Stimulated activated CD4-positive, alpha-beta T cell treated with anti-CD3 and anti-CD28 coated beads, Interleukin-2, amount 100 ng/mL, for 4 hours (primary cell): ENCODE measurements at regions not wholly inside any gene's neighbourhood (a gene's known extent, or its start where the extent isn't known, plus 50 kb on each side); places are given as distances from the start of the nearest gene placed in this dataset.

Experiments used
- DNase-seq: peaks from one replicate; pipeline ENCODE4 v3.0.0-alpha.2; 2020; ENCODE audit warnings: low read depth

DNA sequence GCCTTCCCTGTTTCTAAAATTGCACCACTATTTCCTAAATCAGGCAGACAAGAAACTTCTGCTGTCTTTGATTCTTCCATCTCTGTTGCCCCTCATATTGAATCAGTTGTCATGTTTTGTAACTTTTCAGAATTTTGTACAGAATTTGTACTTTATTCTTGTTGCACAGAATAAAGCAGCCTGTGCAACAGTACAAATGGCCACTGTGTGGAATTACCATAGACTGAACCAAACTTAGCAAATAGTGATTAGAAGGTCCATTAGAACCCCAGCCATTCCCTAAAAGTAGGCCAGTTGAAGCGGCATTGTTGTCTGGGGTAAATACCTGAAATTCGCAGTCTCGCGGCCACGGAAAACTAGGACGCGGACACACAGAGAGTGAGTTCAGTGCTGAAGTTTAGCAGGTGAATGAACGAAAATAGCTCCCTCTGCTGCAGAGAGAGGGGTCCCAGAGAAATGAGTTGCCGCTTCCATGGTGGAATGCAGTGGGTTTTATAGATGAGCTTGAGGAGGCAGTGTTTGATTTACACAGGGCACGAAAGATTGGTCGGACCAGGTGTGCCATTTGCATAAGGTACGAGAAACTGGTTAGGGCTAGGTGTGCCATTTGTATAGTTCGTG lies 71.8 kb downstream of the C4orf33 start:
- no peak for DNase-seq

DNA sequence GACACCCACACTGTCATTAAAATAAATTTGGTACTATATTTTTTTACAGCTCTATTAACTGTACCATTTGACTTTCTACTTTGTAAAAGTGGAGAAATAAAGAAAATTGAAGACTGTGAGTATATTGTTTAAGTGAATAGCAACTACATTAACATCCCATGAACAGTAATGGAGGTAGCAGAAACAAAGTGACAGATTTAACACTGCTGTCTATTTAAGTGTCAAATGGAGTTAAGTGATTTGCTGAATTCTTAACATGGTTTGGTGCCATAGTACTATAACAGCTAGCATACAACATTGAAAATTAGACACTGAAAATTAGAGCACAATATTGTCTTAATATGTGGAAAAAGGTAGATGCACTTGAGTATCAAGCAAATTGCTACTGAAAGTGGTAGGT lies 76.2 kb downstream of the C4orf33 start:
- no peak for DNase-seq

DNA sequence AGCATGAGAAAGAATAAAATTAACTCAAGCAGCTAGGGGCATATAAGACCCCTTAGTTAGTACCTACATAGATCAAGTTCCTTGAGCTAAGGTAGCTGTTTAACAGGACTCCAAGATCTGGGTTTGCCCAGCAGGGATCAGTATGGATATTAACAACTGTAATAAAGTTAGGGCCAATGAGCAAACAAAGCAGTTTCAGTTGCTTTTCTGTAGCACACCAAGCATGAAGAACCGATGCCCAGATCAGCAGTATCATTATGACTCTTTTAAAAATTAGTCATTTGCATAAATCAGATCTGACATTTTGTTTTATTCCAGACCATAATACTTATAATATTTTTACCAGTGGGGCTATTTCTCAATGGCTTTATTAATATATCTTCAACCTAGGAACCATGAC lies 80.9 kb downstream of the C4orf33 start:
- no peak for DNase-seq

DNA sequence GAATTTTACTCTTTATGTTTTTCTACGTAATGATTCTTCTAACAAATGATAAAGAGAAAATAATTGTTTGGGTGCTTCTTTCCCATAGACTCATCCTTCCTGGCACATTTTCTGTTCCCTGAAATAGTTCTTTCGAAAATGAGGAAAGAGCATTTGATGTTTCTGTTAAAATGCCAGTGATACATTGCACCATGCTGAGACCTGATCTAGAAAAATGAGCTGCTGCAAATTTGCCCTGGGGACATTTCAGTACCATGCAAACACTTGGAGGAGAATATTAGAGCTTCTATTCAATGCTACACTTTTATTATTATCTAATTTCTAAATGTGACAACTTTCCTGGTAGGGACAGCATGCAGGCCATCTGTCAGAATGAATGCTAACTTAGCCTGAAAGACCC lies 83.3 kb downstream of the C4orf33 start:
- DNase-seq, result no peak

DNA sequence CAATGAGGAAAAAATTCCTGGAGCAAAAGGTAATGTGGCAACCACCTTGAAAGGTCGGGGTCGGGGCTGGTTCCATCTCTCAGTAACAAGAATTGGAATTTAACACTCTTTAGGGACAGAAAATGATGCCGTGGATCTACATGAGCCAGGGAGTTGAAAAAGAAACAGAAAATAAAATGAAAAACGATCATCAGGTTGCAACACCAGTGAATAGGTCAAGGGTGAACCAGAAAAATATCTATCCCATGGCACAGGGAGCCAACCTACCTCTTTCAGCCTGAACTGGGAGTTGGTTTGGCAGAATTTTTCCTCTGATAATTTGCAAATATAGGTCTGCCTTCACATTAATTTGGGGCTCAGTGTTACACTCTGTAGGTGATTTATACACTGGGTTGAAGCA lies 93.7 kb downstream of the C4orf33 start:
- DNase-seq, result no peak

DNA sequence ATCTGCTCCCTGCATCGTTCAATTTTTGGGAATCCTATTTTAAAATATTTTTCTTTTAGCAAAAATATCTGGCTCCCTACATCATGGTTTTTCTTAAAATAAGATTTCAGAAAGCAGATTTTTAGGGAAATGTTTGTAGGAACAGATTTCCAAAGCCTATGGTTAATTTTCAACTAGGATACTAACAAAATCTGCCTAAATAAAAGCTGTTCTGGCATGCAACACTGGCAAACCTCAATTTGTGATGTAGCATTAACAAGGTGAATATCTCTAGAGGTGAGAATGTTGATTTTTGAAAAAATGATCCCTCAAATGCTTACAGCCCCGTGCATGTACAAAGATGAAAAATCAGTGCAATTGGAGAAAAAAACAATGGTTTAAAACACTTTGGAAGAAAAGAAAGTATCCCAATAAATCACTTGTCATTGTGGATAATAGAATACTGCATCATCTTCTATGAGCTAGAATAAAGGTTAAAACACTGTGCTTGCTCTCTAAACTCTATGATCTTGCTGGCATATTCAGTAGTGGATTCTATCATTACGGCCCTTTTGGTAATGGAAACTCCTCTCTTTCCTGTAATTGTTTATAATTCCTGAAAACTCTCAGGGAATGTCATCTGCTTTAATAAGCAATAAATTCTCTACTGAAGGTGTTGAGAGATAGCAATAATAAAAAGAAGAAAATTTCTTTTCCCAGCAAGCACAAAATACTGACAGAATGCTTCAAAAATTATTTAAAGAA lies 97.6 kb downstream of the C4orf33 start:
- DNase-seq, result no peak

DNA sequence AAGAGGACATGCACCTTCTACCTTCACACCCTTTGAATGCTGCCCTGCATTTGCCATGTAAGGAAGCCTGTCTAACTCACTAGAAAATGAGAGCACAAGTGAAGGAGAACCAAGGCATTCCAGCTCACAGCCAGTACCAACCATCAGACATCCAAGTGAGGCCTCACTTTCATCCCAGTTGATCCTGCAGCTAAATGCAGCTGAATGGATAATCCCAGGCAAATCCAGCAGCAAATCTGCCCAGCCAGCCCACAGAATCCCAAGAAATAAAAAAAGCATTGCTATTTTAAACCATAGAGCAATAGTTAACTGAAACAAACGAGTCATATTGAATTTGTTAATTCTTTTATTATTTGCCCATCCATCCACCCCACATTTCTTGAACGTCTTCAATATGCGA lies 112.5 kb downstream of the C4orf33 start:
- DNase-seq, result no peak

DNA sequence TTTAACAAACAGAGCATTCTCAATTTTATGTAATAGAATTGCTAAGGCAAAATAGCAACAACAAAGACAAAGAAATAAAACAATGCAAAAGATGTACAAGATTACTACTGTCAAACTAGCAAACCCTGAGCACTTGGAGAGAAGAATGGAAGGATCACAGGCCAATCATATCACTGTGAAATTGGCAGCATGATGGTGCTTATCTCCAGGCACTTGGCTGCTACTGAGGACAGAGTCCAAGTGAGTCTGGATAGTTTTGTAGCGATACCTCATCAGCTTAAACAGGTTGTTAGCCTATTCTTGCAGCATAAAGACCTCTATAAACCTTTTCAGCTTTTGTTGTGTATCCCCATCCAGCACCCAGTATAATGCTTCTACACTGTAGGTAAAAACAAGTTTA lies 117.7 kb downstream of the C4orf33 start:
- DNase-seq, result no peak

DNA sequence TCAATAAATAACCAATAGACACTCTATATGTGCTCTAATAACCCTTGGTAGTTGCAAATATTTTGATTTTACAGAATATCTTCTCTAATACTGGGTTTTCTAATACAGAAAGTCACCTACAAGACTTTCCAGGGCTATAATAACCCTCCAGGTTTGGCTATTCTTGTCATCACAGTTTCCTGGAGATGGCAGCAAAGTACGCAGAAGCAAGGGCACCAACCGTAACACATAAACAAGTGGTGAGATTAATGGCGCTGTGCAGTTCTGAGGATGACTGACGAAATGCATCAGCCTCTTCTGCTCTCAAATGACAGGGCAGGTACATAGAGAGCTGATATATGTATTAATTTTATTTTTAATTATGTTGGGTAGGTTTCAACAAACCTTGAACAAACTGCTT lies 122.4 kb downstream of the C4orf33 start:
- DNase-seq, result no peak

DNA sequence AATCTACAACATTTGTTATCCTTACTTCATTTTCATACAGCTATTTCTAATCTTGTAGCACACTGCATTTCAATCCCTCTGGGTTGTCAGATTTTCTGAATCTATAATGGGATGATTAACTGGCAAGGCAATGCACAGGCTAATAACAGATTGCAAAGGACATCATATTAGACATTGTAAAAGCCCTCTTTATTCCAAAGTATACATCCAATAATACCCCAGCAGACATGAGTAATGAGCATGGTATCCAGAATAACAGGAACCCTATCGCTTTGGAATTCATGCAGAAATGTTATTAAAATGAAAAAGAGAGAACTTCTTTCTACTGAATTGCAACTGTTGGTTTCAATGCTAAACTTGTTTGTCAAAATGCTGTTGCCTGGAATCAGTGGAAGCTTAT lies 122.9 kb downstream of the C4orf33 start:
- no peak for DNase-seq

DNA sequence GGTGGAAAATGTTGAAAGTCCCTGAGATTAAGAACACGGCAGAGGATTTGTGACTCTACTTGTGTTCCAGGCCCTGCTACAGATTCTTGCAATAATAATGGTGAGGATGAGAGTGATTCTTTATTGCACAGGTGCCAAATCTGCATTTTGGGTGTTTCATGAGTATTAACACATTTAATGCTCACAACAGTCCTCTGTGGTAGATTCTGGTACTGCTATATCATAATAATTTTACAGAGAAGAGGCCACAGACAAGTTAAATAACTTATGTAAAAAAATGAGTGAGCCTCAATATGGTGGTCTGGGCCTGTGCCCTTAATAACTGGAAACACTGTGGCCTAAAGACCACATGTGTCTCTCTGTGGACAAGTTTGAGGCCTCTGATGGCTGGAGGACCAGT lies 124.3 kb downstream of the C4orf33 start:
- no peak for DNase-seq

DNA sequence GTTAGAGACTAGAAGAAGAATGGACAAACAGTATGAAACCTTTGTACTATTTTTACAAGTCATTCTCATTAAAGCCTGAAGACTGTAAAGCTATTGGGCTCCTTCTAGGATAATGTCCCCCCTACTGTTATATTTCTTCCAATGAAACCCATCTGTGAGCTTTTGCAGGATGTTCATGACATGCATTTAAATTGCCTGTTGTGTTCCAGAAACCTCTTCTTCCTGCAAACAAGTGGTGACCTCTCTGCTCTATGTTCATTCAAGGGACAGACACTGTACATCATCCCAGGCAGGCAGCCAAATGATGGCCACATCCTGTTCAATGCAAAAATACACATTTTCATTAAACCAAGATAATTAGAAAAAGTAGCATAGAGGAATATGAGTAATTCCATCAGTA lies 128.0 kb downstream of the C4orf33 start:
- no peak for DNase-seq

DNA sequence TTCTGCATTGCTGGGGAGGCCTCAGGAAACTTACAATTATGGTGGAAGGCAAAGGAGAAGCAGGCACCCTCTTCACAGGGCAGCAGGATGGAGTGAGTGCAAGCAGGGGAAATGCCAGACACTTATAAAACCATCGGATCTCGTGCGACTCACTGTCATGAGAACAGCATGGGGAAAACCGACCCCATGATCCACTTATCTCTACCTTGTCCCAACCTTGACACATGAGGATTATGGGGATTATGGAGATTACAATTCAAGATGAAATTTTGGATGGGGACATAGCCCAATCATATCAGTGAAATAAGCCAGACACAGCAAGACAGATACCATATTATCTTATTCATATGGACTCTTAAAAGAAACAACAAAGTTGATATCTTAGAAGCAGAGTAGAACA lies 134.9 kb downstream of the C4orf33 start:
- no peak for DNase-seq

DNA sequence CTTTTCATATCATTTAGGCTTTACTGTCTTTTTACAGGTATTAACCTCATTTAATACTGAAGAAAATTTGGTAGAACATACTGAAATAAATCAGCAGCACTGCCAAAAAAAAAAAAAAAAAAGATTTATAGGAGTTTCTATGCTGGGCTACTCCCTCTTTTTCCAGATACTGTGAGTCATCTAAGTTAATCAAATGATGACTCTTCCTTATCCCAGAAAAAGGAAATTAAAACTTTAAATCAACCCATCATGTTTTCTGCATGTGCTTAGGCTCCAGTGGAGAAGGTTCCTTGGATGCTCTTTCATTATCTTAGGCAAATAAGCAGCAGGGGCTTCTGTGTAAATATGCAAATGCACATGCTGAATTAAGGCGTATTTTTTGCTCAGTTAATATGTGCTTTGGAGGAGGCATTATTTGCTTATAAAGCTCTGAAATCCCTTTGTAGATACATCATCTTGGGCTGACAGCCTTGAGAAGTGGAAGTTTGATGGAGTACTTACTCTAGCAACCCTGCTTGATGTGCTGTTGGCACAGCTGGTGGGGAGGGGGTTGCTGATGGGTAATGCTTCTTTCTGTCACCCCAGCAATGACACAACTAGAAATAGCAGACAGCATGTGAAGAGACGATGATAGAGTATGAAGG lies 136.1 kb downstream of the C4orf33 start:
- no peak for DNase-seq

DNA sequence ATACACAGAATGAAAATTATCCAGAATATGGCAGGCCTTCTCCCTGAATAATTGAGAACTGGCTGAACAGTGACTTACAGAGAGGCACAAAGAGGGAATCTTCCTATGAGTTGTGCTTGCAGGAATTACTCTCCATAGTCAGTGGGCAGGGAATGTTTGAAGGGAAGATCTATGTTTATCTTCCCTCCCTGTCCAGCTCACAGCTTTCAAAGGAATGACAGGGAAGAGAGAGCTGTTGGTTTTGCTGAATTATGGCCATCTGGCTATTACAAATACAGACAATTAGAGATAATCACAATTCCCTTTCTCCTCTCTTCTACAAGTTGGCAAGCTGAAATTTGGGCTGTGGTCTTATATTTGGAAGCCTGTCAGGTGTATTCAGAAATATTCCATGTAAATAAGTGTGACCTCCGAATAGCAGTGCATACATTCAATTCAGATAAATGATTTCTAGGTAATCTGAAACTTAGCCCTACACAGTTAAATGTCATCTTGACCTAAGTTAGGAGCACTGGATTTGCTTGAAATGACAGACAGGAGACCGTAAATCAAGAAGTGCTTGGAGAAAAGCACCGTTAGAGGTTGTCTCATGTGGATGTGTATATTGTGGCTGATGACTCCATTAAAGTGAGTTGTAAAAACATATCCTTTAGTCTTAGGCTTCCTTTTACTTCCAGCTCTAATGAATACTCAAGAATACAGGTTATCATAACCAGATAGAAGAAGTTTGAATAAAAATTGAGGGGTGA lies 136.8 kb downstream of the C4orf33 start:
- no peak for DNase-seq

DNA sequence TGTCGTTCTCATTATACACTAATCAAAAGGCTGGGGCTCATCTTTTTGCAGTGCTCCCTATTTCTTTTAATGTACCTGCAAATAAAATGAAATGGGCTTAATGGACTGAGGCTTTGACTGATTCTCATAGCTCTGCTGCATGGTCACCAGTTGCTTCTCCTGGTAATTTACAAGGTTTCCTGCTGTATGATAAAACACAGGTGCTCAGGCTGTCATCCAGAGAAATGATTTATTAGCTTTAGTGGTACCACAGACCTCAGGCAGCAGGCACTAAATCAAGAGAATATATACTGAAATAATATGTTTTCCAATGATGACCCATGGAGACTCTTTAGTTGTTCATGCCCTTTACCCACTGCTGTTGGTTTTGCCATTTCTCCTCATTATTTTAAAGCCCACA lies 137.7 kb downstream of the C4orf33 start:
- no peak for DNase-seq

DNA sequence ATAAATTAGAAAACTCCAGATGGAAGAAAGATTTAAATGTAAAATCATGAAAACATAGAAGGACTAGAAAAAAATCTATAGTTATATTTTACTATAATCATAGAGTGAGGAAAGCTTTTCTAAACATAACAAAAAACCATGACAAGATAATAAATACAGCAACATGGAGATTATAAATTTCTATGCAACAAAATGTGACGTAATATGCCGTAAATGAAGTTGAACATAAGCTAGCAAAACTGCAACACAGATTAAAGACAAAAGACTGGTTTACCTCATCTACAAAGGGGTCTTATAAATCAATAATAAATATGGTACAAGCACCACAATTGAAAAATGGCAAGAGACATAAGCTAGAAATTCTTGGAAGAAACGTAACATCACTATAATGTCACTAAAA lies 140.4 kb downstream of the C4orf33 start:
- no peak for DNase-seq

DNA sequence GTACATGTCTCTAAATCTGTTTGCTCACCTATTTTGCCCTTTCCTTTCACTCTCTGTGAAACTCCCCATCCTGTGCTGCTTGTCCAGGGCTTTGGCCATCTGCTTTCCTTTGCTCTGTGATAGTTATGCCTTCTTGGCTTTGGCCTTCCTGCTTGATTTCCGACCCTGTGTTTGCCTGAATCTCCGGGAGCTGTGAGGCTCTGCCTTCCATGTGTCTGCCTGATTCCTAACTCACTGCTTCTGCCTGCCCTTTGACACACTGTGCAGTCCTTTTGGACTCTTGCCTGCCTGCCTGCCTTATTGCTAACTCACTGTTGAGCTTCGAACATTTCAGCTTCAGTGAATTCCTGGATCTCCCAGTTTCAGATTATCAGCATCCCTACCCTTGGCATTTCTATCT lies 143.1 kb downstream of the C4orf33 start:
- DNase-seq, result no peak

DNA sequence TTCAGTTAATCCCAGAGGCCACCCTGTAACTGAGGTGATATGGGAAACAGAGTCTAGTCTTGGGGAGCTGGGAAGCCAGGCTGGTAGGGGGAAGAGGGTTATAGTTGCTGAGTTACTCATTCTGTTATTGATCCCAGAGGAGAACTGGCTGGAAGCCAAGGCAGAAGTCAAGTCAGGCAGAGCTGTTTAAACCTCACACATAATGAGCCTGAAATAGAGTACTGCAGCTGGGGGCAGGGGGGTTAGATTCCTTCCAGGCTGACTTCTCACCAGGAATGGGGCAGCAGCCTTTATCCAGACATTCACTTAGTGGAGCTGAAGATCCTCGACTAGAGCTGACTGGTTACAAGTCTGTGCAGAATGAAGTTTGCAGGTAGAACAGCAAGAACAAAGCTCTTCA lies 144.9 kb downstream of the C4orf33 start:
- DNase-seq, result no peak

DNA sequence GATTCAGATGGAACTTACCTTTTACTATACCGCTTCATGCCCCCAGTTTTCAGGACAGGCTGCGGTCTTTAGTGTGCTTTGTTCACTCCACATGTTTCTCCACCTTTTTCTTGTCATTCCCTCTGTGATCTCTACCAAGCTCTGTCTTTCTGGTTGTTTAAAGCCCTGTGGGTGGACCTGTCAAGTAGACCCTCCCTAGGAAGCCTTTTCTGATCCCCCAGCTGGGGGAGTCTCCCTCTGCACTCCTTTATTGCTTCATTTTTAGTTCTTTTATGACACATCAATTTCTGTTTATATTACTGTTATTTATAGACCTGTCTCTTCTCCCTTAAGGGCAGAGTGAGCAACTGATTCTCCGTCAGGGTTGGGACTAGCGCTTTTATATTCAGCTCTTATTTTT lies 150.2 kb downstream of the C4orf33 start:
- DNase-seq, result no peak

DNA sequence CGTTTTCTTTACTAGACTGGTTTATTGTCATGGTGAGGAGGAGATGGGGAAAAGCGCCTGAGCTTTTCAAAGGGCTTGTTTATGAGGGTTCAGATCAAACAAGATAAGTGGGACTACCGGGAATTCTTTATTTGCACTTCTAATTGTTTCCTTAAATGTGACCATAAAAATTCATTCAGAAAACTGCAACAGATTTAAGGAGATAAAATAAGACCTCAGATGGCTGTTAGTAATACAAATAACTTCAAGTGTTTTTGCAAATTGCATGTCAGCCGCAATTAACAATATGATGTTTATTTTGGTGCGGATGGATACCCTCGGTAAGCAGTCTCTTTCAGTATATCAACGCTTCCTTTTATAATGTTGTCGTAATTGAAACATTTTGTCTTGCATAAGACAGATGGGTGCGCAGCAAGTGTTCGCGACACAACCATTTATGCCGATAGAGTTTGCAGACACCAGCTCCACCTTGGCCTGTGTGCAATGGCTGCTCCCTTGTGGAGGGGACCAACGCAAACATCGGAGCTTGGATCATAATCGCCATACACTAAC lies 151.0 kb downstream of the C4orf33 start:
- DNase-seq, result no peak

DNA sequence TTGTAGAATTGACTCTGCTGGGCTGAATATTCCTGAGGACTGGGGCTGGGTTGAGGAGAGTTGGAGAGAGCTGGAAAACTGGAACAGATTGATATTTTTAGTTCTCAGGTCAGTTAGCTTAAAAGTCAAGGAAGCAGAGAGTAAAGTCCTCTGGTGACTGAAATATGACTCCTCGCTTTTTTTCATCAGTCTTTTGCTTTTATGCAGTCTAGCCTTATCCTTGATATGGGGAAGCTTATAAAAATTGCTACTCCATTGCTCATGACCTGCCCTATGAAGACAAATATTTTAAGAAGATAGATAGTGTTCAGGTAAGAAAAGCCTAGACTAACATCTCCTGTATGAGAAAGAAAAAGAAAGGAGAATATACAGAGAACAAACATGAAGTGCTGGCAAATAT lies 152.7 kb downstream of the C4orf33 start:
- DNase-seq, result no peak

DNA sequence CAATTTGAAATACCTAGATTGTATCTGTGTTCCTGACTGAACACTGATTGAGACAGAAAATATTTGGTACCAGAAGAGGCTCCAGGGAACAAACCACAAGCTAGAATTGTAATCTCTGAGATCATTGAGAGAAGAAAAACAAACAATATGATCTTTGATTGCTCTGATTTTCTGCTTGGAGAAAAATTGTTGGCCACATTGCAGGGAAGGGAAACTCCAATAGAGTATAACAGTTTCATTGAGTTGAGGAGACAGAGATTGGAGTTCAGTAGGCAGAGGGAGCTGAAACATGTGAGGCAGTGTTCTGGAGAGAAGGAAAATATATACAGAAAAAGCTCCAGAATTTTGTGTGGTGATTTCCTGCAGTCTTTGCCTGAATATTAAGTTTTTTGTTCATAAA lies 158.2 kb downstream of the C4orf33 start:
- no peak for DNase-seq
